ENCODE measurements at regions not wholly inside any gene's neighbourhood (a gene's known extent, or its start where the extent isn't known, plus 50 kb on each side); places are given as distances from the start of the nearest gene placed in this dataset.

- no peak for TF ChIP-seq CTCF (IDR thresholded peaks at IDR 0.05)
- no peak for TF ChIP-seq POLR2A (IDR thresholded peaks at IDR 0.05)
Measured at GRCh38 chr11:21944577-21944976, 248.3 kb upstream of the ANO5 start.

All from stomach (tissue), 4 donors.